ENCODE measurements at regions not wholly inside any gene's neighbourhood (a gene's known extent, or its start where the extent isn't known, plus 50 kb on each side); places are given as distances from the start of the nearest gene placed in this dataset.

DNA sequence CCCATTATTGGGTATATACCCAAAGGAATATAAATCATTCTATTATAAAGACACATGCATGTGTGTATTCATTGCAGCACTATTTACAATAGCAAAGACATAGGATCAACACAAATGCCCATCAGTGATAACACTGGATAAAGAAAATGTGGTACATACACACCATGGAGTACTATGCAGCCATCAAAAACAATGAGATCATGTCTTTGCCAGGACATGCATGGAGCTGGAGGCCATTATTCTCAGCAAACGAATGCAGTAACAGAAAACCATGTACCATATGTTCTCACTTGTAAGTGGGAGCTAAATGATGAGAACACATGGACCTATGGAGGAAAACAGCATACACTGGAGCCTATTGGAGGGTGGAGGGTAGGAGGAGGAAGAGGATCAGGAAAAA, 402.4 kb downstream of the CSNK1G3 start:
- H2AFZ ChIP-seq (ENCODE audit: insufficient read depth, low read depth, low read length, poor library complexity, severe bottlenecking): no peak overlapping the region
- no peaks in the 10 kb centered on the region for H4K20me1 ChIP-seq (ENCODE audit: insufficient read depth, low read length)
- Mint-ChIP-seq H3K36me3 (no peaks in the 10 kb centered on the region), H3K4me1 (no peaks in the 10 kb centered on the region), H3K9me3 (peaks cover 1 to 9% (median 4%) of the 10 kb centered on the region in 7 donors), H3K4me3 (no peak overlapping the region), H3K27ac (no peak overlapping the region), H3K27me3 (ENCODE audit: low read depth in 3 of 3) (peaks cover 0 to 1% (median 0%) of the 10 kb centered on the region in 3 donors)
- H3K27ac ChIP-seq (ENCODE audit: low read depth in 1 of 2, low read length in 2 of 2): no peak overlapping the region
- TF ChIP-seq CTCF (IDR thresholded peaks at IDR 0.05): no peak
- no CpG with 5 or more reads among the region's 1 CpG for WGBS (ENCODE audit: insufficient coverage)
- H3K9me3 ChIP-seq (replicated peaks in 1 of 2; ENCODE audit: control insufficient read depth in 1 of 2, insufficient read depth in 1 of 2, low read length in 2 of 2): no peaks in the 10 kb centered on the region
- H3K4me1 ChIP-seq (ENCODE audit: control insufficient read depth in 1 of 2, insufficient read depth in 2 of 2, low read length in 2 of 2): no peaks in the 10 kb centered on the region
- H3K79me2 ChIP-seq (ENCODE audit: insufficient read depth, low read length): no peaks in the 10 kb centered on the region
- H3K9ac ChIP-seq (ENCODE audit: insufficient read depth, low read length, poor library complexity, severe bottlenecking): no peak overlapping the region
- DNase-seq: no peak
- intact Hi-C loops (cut with micrococcal nuclease): no loop called here
- no peaks in the 10 kb centered on the region for H3K27me3 ChIP-seq (ENCODE audit: control insufficient read depth in 2 of 2, insufficient read depth in 2 of 2, low read length in 2 of 2)
- H3K36me3 ChIP-seq (replicated peaks in 1 of 2; ENCODE audit: control insufficient read depth in 1 of 2, insufficient read depth in 2 of 2, low read length in 2 of 2): no peaks in the 10 kb centered on the region
- no peak overlapping the region for H3K4me3 ChIP-seq (replicated peaks in 1 of 3; ENCODE audit: low read depth in 2 of 3, low read length in 3 of 3)
- H3K4me2 ChIP-seq (replicated peaks; ENCODE audit: extremely low read depth, low read length, poor library complexity, severe bottlenecking): no peak overlapping the region

DNA sequence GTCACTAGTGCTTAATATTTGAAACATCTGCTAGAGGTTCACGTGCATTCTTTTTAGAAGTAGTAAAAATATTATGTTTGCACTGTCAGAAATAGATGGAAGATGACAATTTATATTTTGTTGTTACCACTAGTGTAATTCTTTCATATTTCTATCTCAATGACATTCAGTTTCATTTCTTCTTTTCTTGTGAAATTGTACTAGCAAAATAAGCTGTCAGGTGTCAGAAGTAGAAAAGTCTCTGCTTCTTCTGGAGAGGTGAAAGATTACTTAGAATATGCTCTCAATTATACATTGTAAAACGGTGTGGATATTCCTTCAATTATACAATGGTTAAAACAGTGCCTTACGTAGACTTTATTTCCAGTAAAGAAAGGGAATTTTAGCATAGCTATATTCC, 395.4 kb downstream of the CSNK1G3 start:
- no peak for TF ChIP-seq CTCF (IDR thresholded peaks at IDR 0.05)
- Mint-ChIP-seq H3K4me3 (no peak overlapping the region), H3K36me3 (no peaks in the 10 kb centered on the region), H3K9me3 (peaks cover 0 to 3% (median 0%) of the 10 kb centered on the region in 7 donors), H3K27me3 (ENCODE audit: low read depth in 3 of 3) (peaks cover 0 to 4% (median 0%) of the 10 kb centered on the region in 3 donors), H3K27ac (no peak overlapping the region), H3K4me1 (no peaks in the 10 kb centered on the region)
- DNase-seq: no peak
- Histone ChIP-seq H3K4me2 (replicated peaks; ENCODE audit: extremely low read depth, low read length, poor library complexity, severe bottlenecking) (no peak overlapping the region), H4K20me1 (ENCODE audit: insufficient read depth, low read length) (no peaks in the 10 kb centered on the region), H2AFZ (ENCODE audit: insufficient read depth, low read depth, low read length, poor library complexity, severe bottlenecking) (no peak overlapping the region), H3K4me1 (ENCODE audit: control insufficient read depth in 1 of 2, insufficient read depth in 2 of 2, low read length in 2 of 2) (no peaks in the 10 kb centered on the region), H3K4me3 (replicated peaks in 1 of 3; ENCODE audit: low read depth in 2 of 3, low read length in 3 of 3) (no peak overlapping the region), H3K9ac (ENCODE audit: insufficient read depth, low read length, poor library complexity, severe bottlenecking) (no peak overlapping the region), H3K27ac (ENCODE audit: low read depth in 1 of 2, low read length in 2 of 2) (no peak overlapping the region), H3K36me3 (replicated peaks in 1 of 2; ENCODE audit: control insufficient read depth in 1 of 2, insufficient read depth in 2 of 2, low read length in 2 of 2) (no peaks in the 10 kb centered on the region), H3K27me3 (ENCODE audit: control insufficient read depth in 2 of 2, insufficient read depth in 2 of 2, low read length in 2 of 2) (no peaks in the 10 kb centered on the region), H3K79me2 (ENCODE audit: insufficient read depth, low read length) (no peaks in the 10 kb centered on the region), H3K9me3 (replicated peaks in 1 of 2; ENCODE audit: control insufficient read depth in 1 of 2, insufficient read depth in 1 of 2, low read length in 2 of 2) (no peaks in the 10 kb centered on the region)
- intact Hi-C loops (cut with micrococcal nuclease): no loop called here
- WGBS (ENCODE audit: insufficient coverage): no CpG with 5 or more reads among the region's 3 CpGs

Data from CD14-positive monocyte (primary cell).